ENCODE measurements at regions not wholly inside any gene's neighbourhood (a gene's known extent, or its start where the extent isn't known, plus 50 kb on each side); places are given as distances from the start of the nearest gene placed in this dataset.

GRCh38 chr5:119301210-119301609 is 54.6 kb upstream of the TNFAIP8 start:
- Histone ChIP-seq H2AFZ (ENCODE audit: low read length) (no peak overlapping the region), H3K27ac (ENCODE audit: low read depth, low read length, poor library complexity, severe bottlenecking) (no peak overlapping the region), H4K20me1 (ENCODE audit: insufficient read depth, low read length) (no peaks in the 10 kb centered on the region), H3K36me3 (ENCODE audit: insufficient read depth, low read length) (peaks cover 11% of the 10 kb centered on the region; the same call in 1 of the 2 replicates), H3K79me2 (ENCODE audit: insufficient read depth, low read depth, low read length) (peaks cover 15% of the 10 kb centered on the region; the same call in 1 of the 2 replicates), H3K4me1 (ENCODE audit: insufficient read depth, low read length, poor library complexity, severe bottlenecking) (peaks cover 40% of the 10 kb centered on the region), H3K9me3 (ENCODE audit: low read length) (peaks cover 11% of the 10 kb centered on the region; the same call in 1 of the 2 replicates), H3K4me2 (ENCODE audit: low read length) (no peak overlapping the region), H3K9me2 (ENCODE audit: insufficient read depth, low read length) (no peaks in the 10 kb centered on the region), H3K4me3 (ENCODE audit: low read depth, low read length, poor library complexity, severe bottlenecking) (no peak overlapping the region)
- CTCF ChIA-PET (ENCODE audit: unreplicated experiment): interaction anchor here (0.9 kb wide), 1 partner anchor 10 kb away, joined by 3 read pairs; no protein-coding TSS in a partner anchor
- TF ChIP-seq CTCF (conservative IDR thresholded peaks at IDR 0.05; ENCODE audit: low read length) (no peak), EZH2phosphoT487 (IDR thresholded peaks at IDR 0.05; ENCODE audit: borderline replicate concordance, low read depth, low read length) (no peak)
- DNase-seq (ENCODE audit: low spot score): no peak
- POLR2A ChIA-PET: interaction anchor here (0.6 to 2.2 kb wide), 5 partner anchors 11 to 317 kb away, joined by 3 to 8 read pairs (median 3); no protein-coding TSS in a partner anchor
- intact Hi-C loops (cut with micrococcal nuclease; ENCODE audit: unreplicated experiment): loop anchor here (10.0 kb wide), 1 partner anchor 276 kb away; no protein-coding TSS in a partner anchor
- BruUV-seq (replicated peaks): no TSS peak

GRCh38 chr5:119301906-119302305 is 53.9 kb upstream of the TNFAIP8 start:
- POLR2A ChIA-PET: interaction anchor here (0.7 to 17.9 kb wide), 8 partner anchors 12 to 108 kb away, joined by 3 to 286 read pairs (median 4); no protein-coding TSS in a partner anchor

More at GRCh38 chr5:119301906-119302305, 53.9 kb upstream of the TNFAIP8 start:
- Histone ChIP-seq H2AFZ (ENCODE audit: low read length) (no peak overlapping the region), H3K27ac (ENCODE audit: low read depth, low read length, poor library complexity, severe bottlenecking) (no peak overlapping the region), H4K20me1 (ENCODE audit: insufficient read depth, low read length) (no peaks in the 10 kb centered on the region), H3K79me2 (ENCODE audit: insufficient read depth, low read depth, low read length) (peaks cover 22% of the 10 kb centered on the region; the same call in 1 of the 2 replicates), H3K9me2 (ENCODE audit: insufficient read depth, low read length) (no peaks in the 10 kb centered on the region), H3K9me3 (ENCODE audit: low read length) (peaks cover 11% of the 10 kb centered on the region; the same call in 1 of the 2 replicates), H3K36me3 (ENCODE audit: insufficient read depth, low read length) (peaks cover 11% of the 10 kb centered on the region; the same call in 1 of the 2 replicates), H3K4me3 (ENCODE audit: low read depth, low read length, poor library complexity, severe bottlenecking) (no peak overlapping the region), H3K4me1 (ENCODE audit: insufficient read depth, low read length, poor library complexity, severe bottlenecking) (peaks cover 47% of the 10 kb centered on the region), H3K4me2 (ENCODE audit: low read length) (no peak overlapping the region)
- BruUV-seq (replicated peaks): no TSS peak
- intact Hi-C loops (cut with micrococcal nuclease; ENCODE audit: unreplicated experiment): loop anchor here (10.0 kb wide), 1 partner anchor 277 kb away; no protein-coding TSS in a partner anchor
- no peak for DNase-seq (ENCODE audit: low spot score)
- TF ChIP-seq CTCF (conservative IDR thresholded peaks at IDR 0.05; ENCODE audit: low read length) (no peak), EZH2phosphoT487 (IDR thresholded peaks at IDR 0.05; ENCODE audit: borderline replicate concordance, low read depth, low read length) (no peak)
- CTCF ChIA-PET (ENCODE audit: unreplicated experiment): interaction anchor here (1.9 kb wide), 1 partner anchor 11 kb away, joined by 6 read pairs; no protein-coding TSS in a partner anchor
